GM12878 (cell line): ENCODE measurements at regions not wholly inside any gene's neighbourhood (a gene's known extent, or its start where the extent isn't known, plus 50 kb on each side); places are given as distances from the start of the nearest gene placed in this dataset.

Experiments
- CREM ChIP-seq: IDR thresholded peaks from 2 replicates; pipeline ENCODE4 v1.6.1; 2014; ENCODE audit warnings: antibody characterized with exemption, low read depth
- CTCF ChIP-seq, 3 experiments: IDR thresholded peaks in 2 of 3; conservative IDR thresholded peaks in 1 of 3; 2 replicates each; pipeline ENCODE4 v1.5.1; 2011; ENCODE audit warnings: low read depth in 3 of 3, low read length in 3 of 3, mild to moderate bottlenecking in 3 of 3, control low read depth in 2 of 3, moderate library complexity in 2 of 3, inconsistent platforms in 1 of 3, mixed read lengths in 1 of 3; ENCODE audit not compliant: control insufficient read depth in 2 of 3, insufficient read depth in 1 of 3; ENCODE audit errors: extremely low read depth in 1 of 3
- KDM1A ChIP-seq: fragments of 200-600 bp; sonication (generic); IDR thresholded peaks from 2 replicates; pipeline ENCODE4 v1.6.1; 2016; ENCODE audit warnings: borderline replicate concordance
- POLR2AphosphoS5 ChIP-seq: IDR thresholded peaks from 2 replicates; pipeline ENCODE4 v1.6.1; 2011; ENCODE audit warnings: mild to moderate bottlenecking, low read length, inconsistent platforms
- SMAD5 ChIP-seq: IDR thresholded peaks from 2 replicates; pipeline ENCODE4 v1.6.1; 2016; ENCODE audit warnings: antibody characterized with exemption, low read depth
- SP1 ChIP-seq: IDR thresholded peaks from one replicate; pipeline ENCODE4 v1.6.1; 2011; ENCODE audit warnings: low read depth, low read length
- ZBTB4 ChIP-seq: fragments of 450-650 bp; formaldehyde crosslinking; IDR thresholded peaks from 2 replicates; pipeline ENCODE4 v1.4.0; 2022; ENCODE audit warnings: mild to moderate bottlenecking, moderate library complexity
- ZNF274 ChIP-seq: IDR thresholded peaks from one replicate; pipeline ENCODE4 v1.8.0; 2011; ENCODE audit not compliant: insufficient read length, insufficient read depth
- ZNF592 ChIP-seq: fragments of 450-650 bp; IDR thresholded peaks from 2 replicates; pipeline ENCODE4 v1.6.1; 2017; ENCODE audit warnings: mild to moderate bottlenecking, moderate library complexity

GRCh38 chr2:198880986-198881385 is 576.8 kb downstream of the SATB2 start:
- TF ChIP-seq ZNF592 (no peak), SMAD5 (no peak), POLR2AphosphoS5 (no peak), SP1 (no peak), CREM (no peak), ZNF274 (no peak), CTCF (IDR thresholded peaks at IDR 0.05 in 2 of 3, conservative IDR thresholded peaks at IDR 0.05 in 1 of 3; ENCODE audit: control insufficient read depth in 2 of 3, extremely low read depth in 1 of 3, insufficient read depth in 1 of 3, low read depth in 3 of 3, low read length in 3 of 3) (no peak), ZBTB4 (no peak), KDM1A (no peak)
